IPS-20b (cell line): ENCODE measurements at regions not wholly inside any gene's neighbourhood (a gene's known extent, or its start where the extent isn't known, plus 50 kb on each side); places are given as distances from the start of the nearest gene placed in this dataset.
"Not testable (repeated sequence)": the region's sequence is repeated elsewhere in the genome, so short reads cannot be mapped to it uniquely, and the experiment has no call there.

ENCODE experiments used
- H3K27ac ChIP-seq: one replicate; pipeline ENCODE4 v1.5.1; 2013; ENCODE audit warnings: low read length
- H3K27me3 ChIP-seq: 2 replicates; pipeline ENCODE4 v1.6.1; 2013; ENCODE audit warnings: mild to moderate bottlenecking, low read length, inconsistent platforms; ENCODE audit not compliant: insufficient read depth
- H3K36me3 ChIP-seq: 2 replicates; pipeline ENCODE4 v1.6.1; 2013; ENCODE audit warnings: low read depth, mild to moderate bottlenecking, inconsistent platforms, low read length, moderate library complexity; ENCODE audit not compliant: insufficient read depth
- H3K4me1 ChIP-seq: 2 replicates; pipeline ENCODE4 v1.6.1; 2013; ENCODE audit warnings: mild to moderate bottlenecking, control low read depth, inconsistent platforms, low read length, moderate library complexity; ENCODE audit not compliant: insufficient read depth
- H3K4me3 ChIP-seq: 2 replicates; pipeline ENCODE4 v1.5.1; 2013; ENCODE audit warnings: mild to moderate bottlenecking, low read length, inconsistent platforms
- H3K9ac ChIP-seq: 2 replicates; pipeline ENCODE4 v1.6.1; 2013; ENCODE audit warnings: low read depth, mild to moderate bottlenecking, inconsistent platforms, low read length, moderate library complexity
- H3K9me3 ChIP-seq: 2 replicates; pipeline ENCODE4 v1.6.1; 2013; ENCODE audit warnings: mild to moderate bottlenecking, low read depth, low read length, inconsistent platforms; ENCODE audit not compliant: insufficient read depth

- no peak overlapping the region for H3K27ac ChIP-seq
- H3K4me1 ChIP-seq = no peaks in the 10 kb centered on the region
- H3K9me3 ChIP-seq = no peaks in the 10 kb centered on the region
- H3K27me3 ChIP-seq = no peaks in the 10 kb centered on the region
- H3K9ac ChIP-seq = no peak overlapping the region
- no peak overlapping the region for H3K4me3 ChIP-seq
- H3K36me3 ChIP-seq = no peaks in the 10 kb centered on the region
These were observed 1316.0 kb upstream of the GJE1 start for GRCh38 chr6:140816681-140817080.

GRCh38 chr6:140812636-140813035 lies 1320.1 kb upstream of the GJE1 start:
- Histone ChIP-seq H3K27ac (no peak overlapping the region), H3K36me3 (no peaks in the 10 kb centered on the region), H3K27me3 (no peaks in the 10 kb centered on the region), H3K9me3 (0 out of 2 replicates have a peak, but pooled peaks cover 3% of the 10 kb centered on the region), H3K4me1 (no peaks in the 10 kb centered on the region), H3K4me3 (no peak overlapping the region), H3K9ac (no peak overlapping the region)

- no peak overlapping the region for H3K9ac ChIP-seq
- H3K4me3 ChIP-seq = no peak overlapping the region
- no peaks in the 10 kb centered on the region for H3K4me1 ChIP-seq
- no peaks in the 10 kb centered on the region for H3K27me3 ChIP-seq
- H3K9me3 ChIP-seq = 0 out of 2 replicates have a peak, but pooled peaks cover 3% of the 10 kb centered on the region
- H3K27ac ChIP-seq = no peak overlapping the region
- no peaks in the 10 kb centered on the region for H3K36me3 ChIP-seq
These were observed 1321.1 kb upstream of the GJE1 start for GRCh38 chr6:140811642-140812041.

- Histone ChIP-seq H3K27ac (no peak overlapping the region), H3K4me3 (no peak overlapping the region), H3K9ac (no peak overlapping the region)
These were observed 1323.0 kb upstream of the GJE1 start for GRCh38 chr6:140809694-140810101.

GRCh38 chr6:140806431-140806830 lies 1326.3 kb upstream of the GJE1 start:
- Histone ChIP-seq H3K27me3 (no peaks in the 10 kb centered on the region), H3K9ac (no peak overlapping the region), H3K4me1 (no peaks in the 10 kb centered on the region), H3K27ac (no peak overlapping the region), H3K4me3 (no peak overlapping the region), H3K9me3 (0 out of 2 replicates have a peak, but pooled peaks cover 3% of the 10 kb centered on the region), H3K36me3 (no peaks in the 10 kb centered on the region)

More at GRCh38 chr6:140809694-140810101, 1323.0 kb upstream of the GJE1 start:
- H3K9me3 ChIP-seq = 0 out of 2 replicates have a peak, but pooled peaks cover 3% of the 10 kb centered on the region
- no peaks in the 10 kb centered on the region for H3K36me3 ChIP-seq
- no peaks in the 10 kb centered on the region for H3K4me1 ChIP-seq
- H3K27me3 ChIP-seq = no peaks in the 10 kb centered on the region

GRCh38 chr6:140794544-140794943 lies 1338.2 kb upstream of the GJE1 start:
- Histone ChIP-seq H3K4me3 (no peak overlapping the region), H3K36me3 (no peaks in the 10 kb centered on the region)

GRCh38 chr6:140790109-140790508 lies 1342.6 kb upstream of the GJE1 start:
- Histone ChIP-seq H3K36me3 (no peaks in the 10 kb centered on the region), H3K4me1 (no peaks in the 10 kb centered on the region), H3K27me3 (no peaks in the 10 kb centered on the region), H3K9me3 (no peaks in the 10 kb centered on the region), H3K4me3 (no peak overlapping the region), H3K27ac (no peak overlapping the region), H3K9ac (no peak overlapping the region)

More at GRCh38 chr6:140794544-140794943, 1338.2 kb upstream of the GJE1 start:
- no peak overlapping the region for H3K27ac ChIP-seq
- no peak overlapping the region for H3K9ac ChIP-seq
- H3K27me3 ChIP-seq = no peaks in the 10 kb centered on the region
- H3K9me3 ChIP-seq = no peaks in the 10 kb centered on the region
- no peaks in the 10 kb centered on the region for H3K4me1 ChIP-seq

- H3K9me3 ChIP-seq = no peaks in the 10 kb centered on the region
- no peak overlapping the region for H3K9ac ChIP-seq
- no peaks in the 10 kb centered on the region for H3K36me3 ChIP-seq
- H3K4me1 ChIP-seq = no peaks in the 10 kb centered on the region
- H3K4me3 ChIP-seq = no peak overlapping the region
- H3K27me3 ChIP-seq = no peaks in the 10 kb centered on the region
- H3K27ac ChIP-seq = no peak overlapping the region
These were observed 1343.3 kb upstream of the GJE1 start for GRCh38 chr6:140789466-140789865.

- Histone ChIP-seq H3K4me3 (no peak overlapping the region), H3K9me3 (no peaks in the 10 kb centered on the region), H3K9ac (no peak overlapping the region), H3K27ac (no peak overlapping the region), H3K4me1 (no peaks in the 10 kb centered on the region), H3K27me3 (no peaks in the 10 kb centered on the region), H3K36me3 (no peaks in the 10 kb centered on the region)
These were observed 1346.8 kb upstream of the GJE1 start for GRCh38 chr6:140785926-140786325.

GRCh38 chr6:140784573-140784972 lies 1348.2 kb upstream of the GJE1 start:
- Histone ChIP-seq H3K9me3 (no peaks in the 10 kb centered on the region), H3K27me3 (no peaks in the 10 kb centered on the region), H3K4me1 (no peaks in the 10 kb centered on the region), H3K27ac (no peak overlapping the region), H3K9ac (no peak overlapping the region), H3K36me3 (no peaks in the 10 kb centered on the region), H3K4me3 (no peak overlapping the region)

- not testable (repeated sequence) for H3K9me3 ChIP-seq, H3K4me1 ChIP-seq, H3K36me3 ChIP-seq, H3K27me3 ChIP-seq, H3K9ac ChIP-seq, H3K27ac ChIP-seq, H3K4me3 ChIP-seq
These were observed 1349.2 kb upstream of the GJE1 start for GRCh38 chr6:140783504-140783903.

GRCh38 chr6:140782941-140783340 lies 1349.8 kb upstream of the GJE1 start:
- Histone ChIP-seq H3K27ac (no peak overlapping the region), H3K27me3 (no peaks in the 10 kb centered on the region), H3K9me3 (no peaks in the 10 kb centered on the region), H3K4me3 (no peak overlapping the region), H3K9ac (no peak overlapping the region), H3K4me1 (no peaks in the 10 kb centered on the region), H3K36me3 (no peaks in the 10 kb centered on the region)
